ENCODE measurements at regions not wholly inside any gene's neighbourhood (a gene's known extent, or its start where the extent isn't known, plus 50 kb on each side); places are given as distances from the start of the nearest gene placed in this dataset.
A peak's percentile ranks its signal among the peaks of the same experiment; 100 is the strongest.

GRCh38 chr2:111698089-111698488 lies 185.9 kb downstream of the ANAPC1 start:
- FAIRE-seq (no peak), DNase-seq (ENCODE audit: low spot score) (no peak)

DNA sequence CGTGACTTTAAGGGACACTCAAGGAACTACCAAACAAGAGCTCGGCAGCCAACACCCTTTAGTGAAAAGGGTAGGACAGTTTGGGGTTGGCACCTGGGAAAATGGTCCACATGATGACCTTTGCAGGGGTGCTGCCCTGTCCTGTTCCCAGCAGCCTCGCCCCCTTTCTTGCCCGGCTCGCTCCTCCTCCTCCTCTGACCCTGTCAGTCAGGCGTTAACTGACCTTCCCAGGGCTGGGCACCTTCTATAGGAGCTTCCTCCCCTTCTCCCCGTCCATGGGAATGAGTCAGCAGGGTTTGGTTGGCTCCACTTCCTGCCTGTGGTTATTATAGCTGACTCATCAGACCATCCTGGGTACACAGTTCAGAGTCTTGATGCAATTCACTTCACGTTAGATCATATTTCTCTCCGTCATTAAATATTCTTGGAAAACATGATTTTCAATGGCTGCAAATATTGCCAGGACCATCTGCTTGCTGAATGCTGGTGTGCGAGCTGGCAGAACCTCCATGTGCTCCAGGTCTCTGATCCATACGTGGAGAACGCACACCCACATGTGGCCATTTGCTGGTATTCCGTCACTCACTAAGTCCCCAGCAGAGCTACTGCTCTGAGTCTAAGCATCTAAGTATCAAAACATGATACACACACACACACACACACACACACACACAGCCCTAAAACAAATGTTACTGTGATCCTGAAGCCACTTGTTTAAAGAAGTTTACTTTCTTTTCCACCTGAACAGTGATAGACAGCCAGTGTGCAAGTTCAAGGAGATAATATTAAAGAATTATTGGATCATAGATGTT lies 185.0 kb downstream of the ANAPC1 start:
- FAIRE-seq, result peak; percentile 91
- peak; percentile 97 for DNase-seq (ENCODE audit: low spot score)

- FAIRE-seq (peak; percentile 52), DNase-seq (ENCODE audit: low spot score) (no peak)
Observed at GRCh38 chr2:111701266-111701665, 182.7 kb downstream of the ANAPC1 start.

GRCh38 chr2:111701798-111702118 lies 182.2 kb downstream of the ANAPC1 start:
- no peak for DNase-seq (ENCODE audit: low spot score)
- no peak for FAIRE-seq

DNA sequence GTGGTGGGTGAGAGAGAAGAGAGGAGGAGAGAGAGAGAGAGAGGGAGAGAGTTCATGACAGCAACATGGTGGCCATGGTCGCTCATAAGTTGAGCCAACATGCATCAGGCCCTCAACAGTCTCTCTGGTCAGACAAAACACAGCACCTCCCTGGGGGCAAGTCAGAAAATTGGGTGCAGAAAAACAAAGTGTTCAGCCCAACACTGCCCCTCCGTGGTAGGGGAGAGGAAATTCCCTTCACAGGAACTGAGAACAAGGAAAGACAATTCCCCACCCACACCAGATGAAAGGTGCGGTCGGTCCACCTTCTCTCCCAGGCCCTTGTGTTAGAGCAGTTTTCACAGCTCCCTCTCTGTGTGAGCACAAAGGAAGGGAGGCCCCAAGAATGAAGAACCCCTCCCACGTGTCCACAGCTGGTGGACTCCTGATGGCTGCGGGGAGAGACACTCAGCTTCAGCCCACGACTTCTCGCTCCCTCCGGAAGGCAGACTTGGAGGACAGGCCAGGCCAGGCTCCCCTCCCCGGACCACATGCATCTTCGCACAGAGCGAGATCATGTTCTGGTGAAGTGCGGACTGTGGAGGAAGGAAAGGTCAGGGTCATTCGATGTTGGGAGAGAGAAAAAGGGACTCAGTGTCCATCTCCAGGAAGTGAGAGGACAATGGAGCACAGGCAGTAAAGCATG lies 181.7 kb downstream of the ANAPC1 start:
- peak; percentile 50 for FAIRE-seq

GRCh38 chr2:111702804-111703196 lies 181.2 kb downstream of the ANAPC1 start:
- peak; percentile 63 for FAIRE-seq

More for the DNA sequence above, 181.7 kb downstream of the ANAPC1 start:
- DNase-seq (ENCODE audit: low spot score), result peak; percentile 63

DNA sequence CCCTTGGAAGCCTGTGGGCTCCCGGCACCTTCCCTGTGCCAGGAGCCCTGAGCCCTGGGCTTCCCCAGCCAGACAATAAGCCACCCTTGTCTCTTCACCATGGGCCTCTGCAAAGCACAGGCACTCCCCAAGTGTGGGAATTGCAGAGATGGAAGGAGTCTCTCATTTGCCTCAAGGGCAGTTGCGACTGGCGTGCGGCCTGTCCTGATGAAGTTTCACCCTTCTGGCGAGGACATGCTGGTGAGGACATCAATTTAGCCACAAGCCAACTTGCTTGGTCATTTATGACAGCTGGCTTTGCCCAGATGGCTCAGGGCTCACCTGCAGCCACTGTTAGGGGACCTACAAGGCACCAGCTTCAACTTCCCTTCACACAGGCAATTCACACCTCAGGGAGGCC lies 180.2 kb downstream of the ANAPC1 start:
- FAIRE-seq (peak; percentile 82), DNase-seq (ENCODE audit: low spot score) (no peak)

More at GRCh38 chr2:111702804-111703196, 181.2 kb downstream of the ANAPC1 start:
- DNase-seq (ENCODE audit: low spot score), result no peak

- DNase-seq (ENCODE audit: low spot score) (peak; percentile 85), FAIRE-seq (peak; percentile 44)
Observed at GRCh38 chr2:111704246-111704645, 179.7 kb downstream of the ANAPC1 start.

- no peak for FAIRE-seq
- no peak for DNase-seq (ENCODE audit: low spot score)
Observed at GRCh38 chr2:111705239-111705638, 178.8 kb downstream of the ANAPC1 start.

GRCh38 chr2:111705711-111706336 lies 178.2 kb downstream of the ANAPC1 start:
- FAIRE-seq (peak; percentile 92), DNase-seq (ENCODE audit: low spot score) (peak; percentile 96)

- peak; percentile 94 for FAIRE-seq
- DNase-seq (ENCODE audit: low spot score), result peak; percentile 48
Observed at GRCh38 chr2:111706481-111707001, 177.5 kb downstream of the ANAPC1 start.

DNA sequence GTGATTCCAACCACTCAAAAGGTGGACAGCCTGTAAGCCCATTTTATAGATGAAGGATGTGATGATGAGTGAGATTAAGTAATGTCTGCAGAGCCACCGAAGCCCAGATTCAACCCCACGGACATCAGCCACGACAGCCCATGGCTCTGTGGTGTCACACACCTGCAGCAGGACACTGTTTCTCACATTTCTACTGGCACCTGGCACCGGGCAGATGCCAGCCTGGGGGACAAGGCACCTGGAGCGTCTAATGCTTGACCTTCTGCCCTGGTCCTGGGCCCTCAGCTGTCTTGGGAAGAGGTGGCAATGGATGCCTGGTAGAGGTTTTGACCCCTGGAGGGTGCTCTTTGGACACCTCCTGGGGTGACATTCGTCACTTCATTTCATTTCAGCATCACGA lies 176.3 kb downstream of the ANAPC1 start:
- DNase-seq (ENCODE audit: low spot score) (no peak), FAIRE-seq (peak; percentile 23)

DNA sequence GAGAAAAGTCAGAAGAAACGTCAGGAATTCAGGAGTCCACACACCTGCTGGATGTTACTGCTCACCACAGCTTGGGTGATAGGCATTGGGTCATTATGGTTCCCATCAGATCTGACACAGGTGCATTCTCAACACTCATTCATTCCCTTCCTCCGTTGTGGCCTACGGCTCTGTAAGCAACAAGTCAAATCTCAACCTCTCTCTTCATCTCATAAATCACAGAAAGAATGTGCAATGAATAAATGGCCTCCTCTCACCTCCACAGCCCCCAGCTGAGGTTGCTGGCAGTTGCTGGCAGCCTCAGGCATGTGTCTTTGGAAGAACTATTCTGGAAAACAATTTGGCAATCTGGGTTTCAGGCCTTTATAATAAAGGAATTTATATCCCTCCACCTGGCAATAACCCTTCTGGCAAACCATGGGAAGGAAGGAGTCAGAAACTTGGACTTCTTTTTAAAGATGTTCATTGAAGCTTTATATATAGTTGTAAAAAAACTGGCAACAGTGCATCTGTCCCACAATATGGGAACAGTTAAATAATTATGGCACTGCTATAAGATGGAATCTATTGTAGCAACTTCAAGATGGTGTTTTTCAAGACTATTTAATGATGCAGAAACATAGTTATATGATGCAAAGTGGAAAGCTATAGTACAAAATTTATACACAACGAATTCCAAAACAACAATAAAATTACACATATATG lies 175.4 kb downstream of the ANAPC1 start:
- peak; percentile 52 for FAIRE-seq

GRCh38 chr2:111709321-111709720 lies 174.7 kb downstream of the ANAPC1 start:
- FAIRE-seq, result no peak

More for the DNA sequence above, 175.4 kb downstream of the ANAPC1 start:
- peak; percentile 40 for DNase-seq (ENCODE audit: low spot score)

GRCh38 chr2:111710085-111710484 lies 173.9 kb downstream of the ANAPC1 start:
- DNase-seq (ENCODE audit: low spot score) (no peak), FAIRE-seq (no peak)

More at GRCh38 chr2:111709321-111709720, 174.7 kb downstream of the ANAPC1 start:
- no peak for DNase-seq (ENCODE audit: low spot score)

DNA sequence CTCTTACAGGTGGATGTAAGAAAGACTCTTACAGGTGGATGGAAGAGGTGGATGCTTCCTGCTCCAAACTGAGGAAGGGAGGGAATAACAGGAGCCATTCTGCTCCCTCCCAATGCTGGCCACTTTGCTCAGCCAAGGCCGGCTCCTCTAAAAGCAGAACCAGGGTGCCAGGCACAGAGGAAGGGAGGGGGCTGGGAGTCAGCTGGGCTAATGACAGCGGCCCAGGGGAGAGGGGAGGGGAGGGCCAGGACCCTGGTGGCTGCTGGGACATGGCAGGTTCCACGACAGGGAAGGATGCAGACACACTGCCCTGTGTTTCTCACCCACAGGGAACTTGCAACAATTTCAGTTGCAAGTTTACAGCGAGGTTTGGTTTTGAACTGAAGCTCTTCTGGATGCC lies 173.4 kb downstream of the ANAPC1 start:
- no peak for FAIRE-seq

GRCh38 chr2:111711270-111711669 lies 172.7 kb downstream of the ANAPC1 start:
- DNase-seq (ENCODE audit: low spot score), result no peak
- no peak for FAIRE-seq

More for the DNA sequence above, 173.4 kb downstream of the ANAPC1 start:
- DNase-seq (ENCODE audit: low spot score), result no peak

DNA sequence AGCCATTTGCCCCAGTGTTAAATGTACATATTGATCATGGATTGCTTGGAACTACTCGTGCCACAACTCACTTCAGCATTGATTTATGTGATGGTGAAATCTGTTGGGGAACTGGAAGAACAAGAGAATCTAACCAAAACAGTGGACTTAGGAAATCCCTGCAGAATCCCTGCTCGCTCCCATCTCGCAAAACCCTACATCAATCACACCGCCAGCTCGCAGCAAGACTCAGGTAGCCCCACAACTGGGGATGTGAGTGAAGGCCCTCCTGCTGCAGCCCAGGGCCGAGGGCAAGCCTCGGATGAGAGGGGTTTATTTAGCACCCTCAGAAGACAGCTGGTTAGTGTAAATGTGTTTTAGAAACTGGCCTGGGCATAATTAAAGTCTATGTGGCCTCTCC lies 171.6 kb downstream of the ANAPC1 start:
- FAIRE-seq (no peak), DNase-seq (ENCODE audit: low spot score) (no peak)

- FAIRE-seq (peak; percentile 90), DNase-seq (ENCODE audit: low spot score) (no peak)
Observed at GRCh38 chr2:111712940-111713515, 171.0 kb downstream of the ANAPC1 start.

DNA sequence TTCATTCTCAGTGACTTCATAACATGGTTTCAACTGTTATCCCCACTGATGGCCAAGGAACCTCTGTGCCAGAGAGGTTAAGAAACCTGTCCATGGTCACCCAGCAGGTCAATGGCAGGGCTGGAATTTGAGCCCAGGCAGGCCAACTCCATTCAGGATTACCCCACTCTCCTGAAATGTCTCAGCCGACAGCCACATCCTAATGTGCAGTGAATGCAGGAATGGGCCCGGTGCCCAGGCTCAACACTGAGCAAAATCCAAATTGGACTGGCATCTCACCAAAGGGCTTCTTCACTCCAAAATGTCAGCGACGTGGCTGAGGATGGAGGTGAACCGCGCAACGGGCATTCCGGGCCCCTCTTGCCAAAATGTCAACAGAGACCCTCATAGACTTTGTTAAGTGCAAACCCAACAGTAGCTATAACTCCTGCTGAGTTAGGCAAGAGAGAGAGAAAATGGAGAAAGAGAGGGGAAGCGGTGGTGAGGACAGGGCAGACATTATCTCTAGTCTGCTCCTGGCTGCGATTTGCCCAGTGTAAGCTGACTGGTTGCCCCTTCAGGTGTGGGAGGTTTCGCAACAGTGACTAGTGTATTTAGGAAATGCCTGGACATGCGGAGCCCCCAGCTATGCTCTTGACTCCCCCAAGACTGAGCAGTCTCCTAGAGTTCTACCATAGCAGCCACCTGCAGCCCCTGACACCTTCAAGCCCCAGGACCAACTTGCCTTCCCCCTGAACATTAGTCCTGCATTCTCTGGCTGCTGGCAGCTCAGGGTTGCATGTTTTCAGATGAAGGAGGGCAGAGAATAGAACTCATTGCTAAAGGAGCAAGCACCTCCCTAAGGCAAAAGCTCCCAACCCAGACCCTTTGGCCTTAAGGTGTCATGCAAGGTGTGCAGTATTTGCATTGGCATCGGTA lies 167.7 kb downstream of the ANAPC1 start:
- DNase-seq (ENCODE audit: low spot score) (no peak), FAIRE-seq (no peak)
